Keratinocyte (primary cell): ENCODE measurements at regions not wholly inside any gene's neighbourhood (a gene's known extent, or its start where the extent isn't known, plus 50 kb on each side); places are given as distances from the start of the nearest gene placed in this dataset.
"Not testable (repeated sequence)": the region's sequence is repeated elsewhere in the genome, so short reads cannot be mapped to it uniquely, and the experiment has no call there.

Source experiments
- DNase-seq: peaks from one replicate; pipeline ENCODE4 v3.0.0-alpha.2; 2011; ENCODE audit warnings: low read depth, missing footprints, low spot score
- FAIRE-seq: peaks from 2 replicates; lab custom pipeline; 2011; peaks lifted over from hg19 to GRCh38; lab: Jason Lieb, UNC
- H2AFZ ChIP-seq: 2 replicates; pipeline ENCODE4 v1.6.0; 2012; ENCODE audit warnings: low read length, control low read depth, inconsistent platforms; ENCODE audit not compliant: control insufficient read depth
- H3K27ac ChIP-seq: 2 replicates; pipeline ENCODE4 v1.5.1; 2011; ENCODE audit warnings: low read length; ENCODE audit not compliant: control insufficient read depth, insufficient read depth
- H3K27me3 ChIP-seq: 3 replicates; pipeline ENCODE4 v1.6.0; 2011; ENCODE audit warnings: low read length; ENCODE audit not compliant: control insufficient read depth, insufficient read depth; ENCODE audit errors: extremely low read depth
- H3K36me3 ChIP-seq, 2 experiments: 2 replicates in 1 of 2; 3 replicates in 1 of 2; pipeline ENCODE4 v1.5.1; 2011; ENCODE audit warnings: low read length in 2 of 2, mild to moderate bottlenecking in 1 of 2; ENCODE audit not compliant: control insufficient read depth in 2 of 2, insufficient read depth in 2 of 2; ENCODE audit errors: extremely low read depth in 1 of 2
- H3K4me1 ChIP-seq: 3 replicates; pipeline ENCODE4 v1.5.1; 2011; ENCODE audit warnings: low read length; ENCODE audit not compliant: control insufficient read depth, insufficient read depth; ENCODE audit errors: extremely low read depth
- H3K4me2 ChIP-seq: 3 replicates; pipeline ENCODE4 v1.6.0; 2011; ENCODE audit warnings: low read depth, low read length; ENCODE audit not compliant: control insufficient read depth, insufficient read depth; ENCODE audit errors: extremely low read depth
- H3K4me3 ChIP-seq, 3 experiments: fragments of 200-600 bp in 1 of 3; sonication (generic) in 1 of 3; 2 replicates in 2 of 3; 3 replicates in 1 of 3; pipeline ENCODE4 v1.5.1; 2011 to 2016; ENCODE audit warnings: low read length in 3 of 3, mild to moderate bottlenecking in 3 of 3, control low read depth in 2 of 3, inconsistent platforms in 1 of 3, low read depth in 1 of 3, mixed read lengths in 1 of 3, mixed run types in 1 of 3, moderate library complexity in 1 of 3; ENCODE audit not compliant: control insufficient read depth in 2 of 3, insufficient read depth in 2 of 3; ENCODE audit errors: extremely low read depth in 1 of 3
- H3K79me2 ChIP-seq: 2 replicates; pipeline ENCODE4 v1.6.0; 2012; ENCODE audit warnings: low read length; ENCODE audit not compliant: control insufficient read depth, insufficient read depth
- H3K9ac ChIP-seq: 3 replicates; pipeline ENCODE4 v1.6.0; 2011; ENCODE audit warnings: low read length; ENCODE audit not compliant: control insufficient read depth, insufficient read depth; ENCODE audit errors: extremely low read depth
- H3K9me1 ChIP-seq: 3 replicates; pipeline ENCODE4 v1.6.0; 2011; ENCODE audit warnings: low read length; ENCODE audit not compliant: control insufficient read depth, insufficient read depth; ENCODE audit errors: extremely low read depth
- H3K9me3 ChIP-seq: 2 replicates; pipeline ENCODE4 v1.5.1; 2012; ENCODE audit warnings: low read depth, low read length; ENCODE audit not compliant: control insufficient read depth
- H4K20me1 ChIP-seq: 3 replicates; pipeline ENCODE4 v1.6.0; 2011; ENCODE audit warnings: low read length; ENCODE audit not compliant: control insufficient read depth, insufficient read depth; ENCODE audit errors: extremely low read depth
- CTCF ChIP-seq, 3 experiments: IDR thresholded peaks in 1 of 3; conservative IDR thresholded peaks in 1 of 3; optimal IDR thresholded peaks in 1 of 3; 2 replicates in 2 of 3; 3 replicates in 1 of 3; pipeline versions ENCODE3 to v1.5.1; 2011; ENCODE audit warnings: low read length in 3 of 3, mild to moderate bottlenecking in 3 of 3, moderate library complexity in 2 of 3, control low read depth in 1 of 3, inconsistent platforms in 1 of 3; ENCODE audit not compliant: insufficient read depth in 2 of 3; ENCODE audit errors: extremely low read depth in 1 of 3
- EZH2 ChIP-seq: IDR thresholded peaks from one replicate; pipeline ENCODE4 v1.6.1; 2012; ENCODE audit warnings: inconsistent platforms, mild to moderate bottlenecking, low read length, moderate library complexity
- dilution Hi-C: fragments of 300-500 bp; cut with MboI; formaldehyde crosslinking; loops from one replicate; pipeline ENCODE4 v1.7.0; 2020; ENCODE audit warnings: low sequenced_read_pairs; ENCODE audit not compliant: extremely low pct_ligation_motif_present

GRCh38 chr3:106529738-106530137 is 660.9 kb upstream of the CBLB start:
- H4K20me1 ChIP-seq = no peaks in the 10 kb centered on the region
- H3K9me1 ChIP-seq = no peaks in the 10 kb centered on the region
- no peak overlapping the region for H3K4me2 ChIP-seq
- H3K4me3 ChIP-seq = no peak overlapping the region
- DNase-seq (no peak), FAIRE-seq (no peak)
- H3K27ac ChIP-seq = no peak overlapping the region
- TF ChIP-seq CTCF (optimal IDR thresholded peaks at IDR 0.05 in 1 of 3, IDR thresholded peaks at IDR 0.05 in 1 of 3, conservative IDR thresholded peaks at IDR 0.05 in 1 of 3; ENCODE audit: extremely low read depth in 1 of 3, insufficient read depth in 2 of 3, low read length in 3 of 3) (no peak), EZH2 (no peak)
- H3K4me1 ChIP-seq = no peaks in the 10 kb centered on the region
- dilution Hi-C loops = no loop called here
- no peak overlapping the region for H3K9ac ChIP-seq
- no peaks in the 10 kb centered on the region for H3K36me3 ChIP-seq
- H3K27me3 ChIP-seq = no peaks in the 10 kb centered on the region
- H3K79me2 ChIP-seq = no peaks in the 10 kb centered on the region
- H3K9me3 ChIP-seq = no peaks in the 10 kb centered on the region
- H2AFZ ChIP-seq = no peak overlapping the region

GRCh38 chr3:106530367-106530766 is 661.6 kb upstream of the CBLB start:
- DNase-seq (no peak), FAIRE-seq (no peak)
- no peaks in the 10 kb centered on the region for H3K79me2 ChIP-seq
- no peaks in the 10 kb centered on the region for H3K4me1 ChIP-seq
- H3K4me2 ChIP-seq = no peak overlapping the region
- no peak overlapping the region for H3K27ac ChIP-seq
- H3K4me3 ChIP-seq = no peak overlapping the region
- TF ChIP-seq EZH2 = no peak
- no peak for TF ChIP-seq CTCF (optimal IDR thresholded peaks at IDR 0.05 in 1 of 3, IDR thresholded peaks at IDR 0.05 in 1 of 3, conservative IDR thresholded peaks at IDR 0.05 in 1 of 3; ENCODE audit: extremely low read depth in 1 of 3, insufficient read depth in 2 of 3, low read length in 3 of 3)
- dilution Hi-C loops = no loop called here
- no peak overlapping the region for H3K9ac ChIP-seq
- H2AFZ ChIP-seq = no peak overlapping the region
- H3K36me3 ChIP-seq = no peaks in the 10 kb centered on the region
- H4K20me1 ChIP-seq = no peaks in the 10 kb centered on the region
- no peaks in the 10 kb centered on the region for H3K9me3 ChIP-seq
- H3K9me1 ChIP-seq = no peaks in the 10 kb centered on the region
- no peaks in the 10 kb centered on the region for H3K27me3 ChIP-seq

- H2AFZ ChIP-seq, H3K9me1 ChIP-seq, dilution Hi-C loops, FAIRE-seq, H3K4me1 ChIP-seq, H3K36me3 ChIP-seq, H3K27ac ChIP-seq, H3K4me2 ChIP-seq, H3K9me3 ChIP-seq, H3K4me3 ChIP-seq, H3K9ac ChIP-seq, H3K27me3 ChIP-seq, DNase-seq, H3K79me2 ChIP-seq, H4K20me1 ChIP-seq: not testable (repeated sequence)
Observed at GRCh38 chr3:106531771-106532329, 663.0 kb upstream of the CBLB start.
